ENCODE measurements at regions not wholly inside any gene's neighbourhood (a gene's known extent, or its start where the extent isn't known, plus 50 kb on each side); places are given as distances from the start of the nearest gene placed in this dataset.

DNA sequence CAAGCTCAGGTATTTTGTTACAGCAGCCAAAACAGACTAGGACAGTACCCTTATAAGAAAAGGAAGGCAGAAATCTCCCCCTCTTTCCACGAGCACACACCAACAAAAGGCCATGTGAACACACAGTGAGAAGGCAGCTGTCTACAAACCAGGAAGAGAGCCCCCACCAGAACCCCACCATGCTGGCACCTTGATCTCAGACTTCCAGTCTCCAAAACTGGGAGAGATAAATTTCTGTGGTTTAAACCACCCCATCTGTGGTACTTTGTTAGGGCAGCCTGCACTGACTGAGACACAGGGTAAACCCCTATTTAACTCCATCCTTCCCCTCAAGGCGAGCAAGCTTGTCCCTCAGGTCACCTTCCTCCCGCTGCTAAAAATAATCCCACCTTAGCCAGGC, 475.8 kb upstream of the JARID2 start:
- TF ChIP-seq POLR2A (IDR thresholded peaks at IDR 0.05) = no peak
- TF ChIP-seq, protein P1, sequence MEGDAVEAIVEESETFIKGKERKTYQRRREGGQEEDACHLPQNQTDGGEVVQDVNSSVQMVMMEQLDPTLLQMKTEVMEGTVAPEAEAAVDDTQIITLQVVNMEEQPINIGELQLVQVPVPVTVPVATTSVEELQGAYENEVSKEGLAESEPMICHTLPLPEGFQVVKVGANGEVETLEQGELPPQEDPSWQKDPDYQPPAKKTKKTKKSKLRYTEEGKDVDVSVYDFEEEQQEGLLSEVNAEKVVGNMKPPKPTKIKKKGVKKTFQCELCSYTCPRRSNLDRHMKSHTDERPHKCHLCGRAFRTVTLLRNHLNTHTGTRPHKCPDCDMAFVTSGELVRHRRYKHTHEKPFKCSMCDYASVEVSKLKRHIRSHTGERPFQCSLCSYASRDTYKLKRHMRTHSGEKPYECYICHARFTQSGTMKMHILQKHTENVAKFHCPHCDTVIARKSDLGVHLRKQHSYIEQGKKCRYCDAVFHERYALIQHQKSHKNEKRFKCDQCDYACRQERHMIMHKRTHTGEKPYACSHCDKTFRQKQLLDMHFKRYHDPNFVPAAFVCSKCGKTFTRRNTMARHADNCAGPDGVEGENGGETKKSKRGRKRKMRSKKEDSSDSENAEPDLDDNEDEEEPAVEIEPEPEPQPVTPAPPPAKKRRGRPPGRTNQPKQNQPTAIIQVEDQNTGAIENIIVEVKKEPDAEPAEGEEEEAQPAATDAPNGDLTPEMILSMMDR (IDR thresholded peaks at IDR 0.05) = no peak

Measured in body of pancreas (tissue), 4 donors.